Suprapubic skin (tissue), 4 donors: ENCODE measurements at regions not wholly inside any gene's neighbourhood (a gene's known extent, or its start where the extent isn't known, plus 50 kb on each side); places are given as distances from the start of the nearest gene placed in this dataset.
"Not testable (repeated sequence)": the region's sequence is repeated elsewhere in the genome, so short reads cannot be mapped to it uniquely, and the experiment has no call there.

Experiments used
- DNase-seq, 2 donors: peaks; one replicate each; pipeline ENCODE4 v3.0.0-alpha.2; 2019; ENCODE audit warnings: low spot score in 2 of 2
- H3K27ac ChIP-seq: fragments of 200-600 bp; sonication (generic); one replicate; pipeline ENCODE4 v1.5.1; 2019
- H3K27me3 ChIP-seq: fragments of 200-600 bp; sonication (generic); one replicate; pipeline ENCODE4 v1.5.1; 2019
- H3K36me3 ChIP-seq: fragments of 200-600 bp; sonication (generic); one replicate; pipeline ENCODE4 v1.5.1; 2019
- H3K4me1 ChIP-seq: fragments of 200-600 bp; sonication (generic); one replicate; pipeline ENCODE4 v1.5.1; 2019
- H3K4me3 ChIP-seq: fragments of 200-600 bp; sonication (generic); one replicate; pipeline ENCODE4 v1.5.1; 2019; ENCODE audit warnings: mild to moderate bottlenecking
- H3K9me3 ChIP-seq: fragments of 200-600 bp; sonication (generic); one replicate; pipeline ENCODE4 v1.5.1; 2019
- WGBS: methylation state at CpG from one replicate; pipeline ENCODE4 v1.1.5; 2018; 5-methylcytosine and 5-hydroxymethylcytosine counted together
- TF ChIP-seq, protein P1 (sequence below), 2 donors: fragments of 200-600 bp in 1 of 2; fragments of 450-650 bp in 1 of 2; sonication (generic) in 1 of 2; IDR thresholded peaks; one replicate each; pipeline ENCODE4 v1.5.1; 2016 to 2019; ENCODE audit warnings: antibody characterized with exemption in 2 of 2, mild to moderate bottlenecking in 1 of 2, moderate library complexity in 1 of 2

DNA sequence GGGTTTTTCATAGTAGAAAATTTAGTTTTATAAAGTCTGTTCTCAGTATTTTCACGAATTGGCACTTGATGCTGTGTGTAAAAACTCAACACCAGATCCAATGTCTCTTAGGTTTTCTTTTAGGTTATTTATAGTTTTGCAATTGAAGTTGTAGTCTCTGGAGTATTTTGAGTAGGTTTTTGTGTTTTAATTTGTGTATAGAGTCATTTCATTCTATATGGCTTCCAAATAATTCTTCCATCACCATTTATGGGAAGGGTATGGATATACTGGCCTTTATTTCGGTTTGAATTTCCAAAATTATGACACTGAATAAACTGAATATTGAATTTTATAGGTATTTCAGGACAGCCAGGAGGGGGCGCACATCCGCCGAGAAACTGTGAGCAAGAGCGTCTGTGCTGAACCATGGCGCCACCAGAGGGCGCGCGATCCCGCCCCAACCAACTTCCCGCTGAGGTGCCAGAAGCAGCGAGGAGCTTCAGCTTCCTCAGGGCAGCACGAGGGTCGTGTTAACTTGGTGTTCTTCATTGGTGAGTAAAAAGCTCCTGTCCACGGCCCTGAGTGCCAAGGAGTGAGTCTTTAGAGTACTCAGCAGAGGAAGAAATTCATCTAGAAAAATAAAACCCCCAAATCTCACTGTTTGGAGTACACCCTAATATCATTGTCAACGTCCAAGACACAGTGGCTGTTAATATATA lies 207.5 kb downstream of the LMLN start:
- TF ChIP-seq, protein P1, sequence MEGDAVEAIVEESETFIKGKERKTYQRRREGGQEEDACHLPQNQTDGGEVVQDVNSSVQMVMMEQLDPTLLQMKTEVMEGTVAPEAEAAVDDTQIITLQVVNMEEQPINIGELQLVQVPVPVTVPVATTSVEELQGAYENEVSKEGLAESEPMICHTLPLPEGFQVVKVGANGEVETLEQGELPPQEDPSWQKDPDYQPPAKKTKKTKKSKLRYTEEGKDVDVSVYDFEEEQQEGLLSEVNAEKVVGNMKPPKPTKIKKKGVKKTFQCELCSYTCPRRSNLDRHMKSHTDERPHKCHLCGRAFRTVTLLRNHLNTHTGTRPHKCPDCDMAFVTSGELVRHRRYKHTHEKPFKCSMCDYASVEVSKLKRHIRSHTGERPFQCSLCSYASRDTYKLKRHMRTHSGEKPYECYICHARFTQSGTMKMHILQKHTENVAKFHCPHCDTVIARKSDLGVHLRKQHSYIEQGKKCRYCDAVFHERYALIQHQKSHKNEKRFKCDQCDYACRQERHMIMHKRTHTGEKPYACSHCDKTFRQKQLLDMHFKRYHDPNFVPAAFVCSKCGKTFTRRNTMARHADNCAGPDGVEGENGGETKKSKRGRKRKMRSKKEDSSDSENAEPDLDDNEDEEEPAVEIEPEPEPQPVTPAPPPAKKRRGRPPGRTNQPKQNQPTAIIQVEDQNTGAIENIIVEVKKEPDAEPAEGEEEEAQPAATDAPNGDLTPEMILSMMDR (IDR thresholded peaks at IDR 0.05): peak in 1 of 2 donors; percentile 73
- not testable (repeated sequence) for H3K9me3 ChIP-seq, H3K4me1 ChIP-seq, DNase-seq, H3K36me3 ChIP-seq, H3K4me3 ChIP-seq, H3K27ac ChIP-seq, H3K27me3 ChIP-seq
- WGBS: 31% methylated on average over 2 of the region's 17 CpGs

DNA sequence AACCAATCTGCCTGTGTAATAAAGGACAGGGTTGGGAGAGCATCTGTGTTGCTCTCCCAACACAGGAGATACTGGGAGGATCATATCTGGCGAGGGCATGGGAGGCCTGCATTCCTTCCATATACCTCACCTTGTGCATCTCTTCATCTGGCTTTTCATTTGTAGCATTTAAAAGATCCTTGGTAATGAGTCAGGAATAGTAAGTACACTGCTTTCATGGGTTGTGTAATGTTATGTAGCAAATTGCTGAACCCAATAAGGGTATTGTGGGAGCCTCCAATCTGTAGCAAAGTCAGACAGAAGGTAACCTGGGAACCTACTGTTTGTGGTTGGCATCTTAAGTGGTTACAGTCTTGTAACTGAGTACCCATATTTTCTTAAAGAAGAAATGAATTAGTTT lies 210.8 kb downstream of the LMLN start:
- not testable (repeated sequence) for H3K4me3 ChIP-seq, H3K9me3 ChIP-seq, H3K36me3 ChIP-seq, H3K4me1 ChIP-seq, DNase-seq, H3K27me3 ChIP-seq, H3K27ac ChIP-seq
- no CpG with 5 or more reads among the region's 1 CpG for WGBS

DNA sequence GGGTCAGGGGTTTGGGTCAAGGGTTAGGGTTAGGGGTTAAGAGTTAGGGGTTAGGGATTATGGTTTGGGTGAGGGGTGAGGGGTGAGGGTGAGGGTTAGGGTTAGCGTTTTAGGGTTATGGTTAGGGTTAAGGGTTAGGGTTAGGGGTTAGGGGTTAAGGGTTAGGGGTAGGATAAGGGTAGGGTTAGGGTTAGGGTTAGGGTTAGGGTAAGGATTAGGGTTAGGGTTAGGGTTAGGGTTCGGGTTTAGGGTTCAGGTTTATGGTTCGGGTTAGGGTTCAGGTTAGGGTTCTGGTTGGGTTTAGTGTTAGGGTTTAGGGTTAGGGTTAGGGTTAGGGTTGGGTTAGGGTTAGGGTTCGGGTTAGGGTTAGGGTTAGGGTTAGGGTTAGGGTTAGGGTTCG lies 213.1 kb downstream of the LMLN start:
- not testable (repeated sequence) for H3K27me3 ChIP-seq, H3K4me3 ChIP-seq, H3K27ac ChIP-seq, H3K36me3 ChIP-seq, DNase-seq, H3K9me3 ChIP-seq, H3K4me1 ChIP-seq
- 78% methylated on average over 5 of the region's 5 CpGs for WGBS

DNA sequence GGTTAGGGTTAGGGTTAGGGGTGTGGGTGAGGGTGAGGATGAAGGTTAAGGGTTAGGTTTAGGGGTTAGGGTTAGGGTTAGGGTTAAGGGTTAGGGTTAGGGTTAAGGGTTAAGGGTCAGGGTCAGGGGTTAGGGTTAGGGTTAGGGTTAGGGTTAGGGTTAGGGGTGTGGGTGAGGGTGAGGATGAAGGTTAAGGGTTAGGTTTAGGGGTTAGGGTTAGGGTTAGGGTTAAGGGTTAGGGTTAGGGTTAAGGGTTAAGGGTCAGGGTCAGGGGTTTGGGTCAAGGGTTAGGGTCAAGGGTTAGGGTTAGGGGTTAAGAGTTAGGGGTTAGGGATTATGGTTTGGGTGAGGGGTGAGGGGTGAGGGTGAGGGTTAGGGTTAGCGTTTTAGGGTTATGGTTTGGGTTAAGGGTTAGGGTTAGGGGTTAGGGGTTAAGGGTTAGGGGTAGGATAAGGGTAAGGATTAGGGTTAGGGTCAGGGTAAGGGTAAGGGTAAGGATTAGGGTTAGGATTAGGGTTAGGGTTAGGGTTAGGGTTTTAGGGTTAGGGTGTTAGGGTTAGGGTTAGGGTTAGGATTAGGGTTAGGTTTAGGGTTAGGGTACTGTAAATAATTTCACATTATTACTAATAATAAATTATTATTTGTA lies 214.0 kb downstream of the LMLN start:
- not testable (repeated sequence) for DNase-seq, H3K27me3 ChIP-seq, H3K36me3 ChIP-seq, H3K4me3 ChIP-seq, H3K4me1 ChIP-seq, H3K27ac ChIP-seq, H3K9me3 ChIP-seq
- no CpG with 5 or more reads among the region's 1 CpG for WGBS
